ENCODE measurements at regions not wholly inside any gene's neighbourhood (a gene's known extent, or its start where the extent isn't known, plus 50 kb on each side); places are given as distances from the start of the nearest gene placed in this dataset.

DNA sequence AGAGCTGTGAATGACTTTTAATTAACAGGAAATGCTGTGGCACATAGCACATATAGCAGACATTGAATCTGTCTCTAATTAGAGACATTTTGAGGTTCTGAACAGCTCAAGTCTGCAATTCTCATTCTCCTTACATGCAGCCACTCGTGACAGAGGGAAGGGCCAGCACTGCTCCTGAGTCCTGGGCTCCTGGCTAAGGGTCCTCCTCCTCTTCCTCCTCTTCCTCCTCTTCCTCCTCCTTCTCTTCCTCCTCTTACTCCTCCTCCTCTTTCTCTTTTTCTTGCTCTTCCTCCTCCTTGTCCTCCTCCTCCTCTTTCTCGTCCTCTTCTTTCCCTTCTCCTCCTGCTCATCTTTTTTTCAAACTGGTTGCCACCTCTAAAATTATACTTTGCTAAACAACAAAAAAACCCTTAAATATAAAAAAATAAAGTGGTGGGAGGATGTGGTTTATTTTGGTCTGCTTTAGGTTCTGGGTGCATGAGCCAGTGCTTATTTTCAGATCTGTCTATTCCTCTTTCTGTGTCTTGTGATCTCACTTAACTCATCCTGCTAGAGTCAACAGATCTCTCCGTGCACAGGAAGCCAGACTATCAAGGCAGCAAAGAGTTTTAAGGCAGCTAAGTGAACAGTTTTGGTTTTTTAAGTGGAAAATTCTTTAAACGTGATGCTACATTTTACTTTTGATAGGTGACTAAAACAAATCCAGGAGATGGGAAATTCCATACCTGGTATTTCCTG lies 159.3 kb downstream of the CD83 start:
- Mint-ChIP-seq H3K4me3 (ENCODE audit: unreplicated experiment) (no peak overlapping the region), H3K27me3 (ENCODE audit: insufficient read depth, unreplicated experiment) (no peaks in the 10 kb centered on the region), H3K36me3 (ENCODE audit: insufficient read depth, unreplicated experiment) (no peaks in the 10 kb centered on the region), H3K4me1 (ENCODE audit: low read depth, unreplicated experiment) (no peaks in the 10 kb centered on the region), H3K27ac (ENCODE audit: unreplicated experiment) (no peak overlapping the region), H3K9me3 (ENCODE audit: unreplicated experiment) (peaks cover 20% of the 10 kb centered on the region)
- Histone ChIP-seq H3K36me3 (ENCODE audit: control insufficient read depth, insufficient read depth, low read length) (no peaks in the 10 kb centered on the region), H3K4me3 (ENCODE audit: low read depth, low read length) (no peak overlapping the region), H3K27me3 (replicated peaks; ENCODE audit: control insufficient read depth, insufficient read depth, low read length) (no peaks in the 10 kb centered on the region), H3K9me3 (peaks cover 16% of the 10 kb centered on the region), H3K4me1 (no peaks in the 10 kb centered on the region)
- CTCF ChIA-PET = no interaction called here
- TF ChIP-seq, protein P1, sequence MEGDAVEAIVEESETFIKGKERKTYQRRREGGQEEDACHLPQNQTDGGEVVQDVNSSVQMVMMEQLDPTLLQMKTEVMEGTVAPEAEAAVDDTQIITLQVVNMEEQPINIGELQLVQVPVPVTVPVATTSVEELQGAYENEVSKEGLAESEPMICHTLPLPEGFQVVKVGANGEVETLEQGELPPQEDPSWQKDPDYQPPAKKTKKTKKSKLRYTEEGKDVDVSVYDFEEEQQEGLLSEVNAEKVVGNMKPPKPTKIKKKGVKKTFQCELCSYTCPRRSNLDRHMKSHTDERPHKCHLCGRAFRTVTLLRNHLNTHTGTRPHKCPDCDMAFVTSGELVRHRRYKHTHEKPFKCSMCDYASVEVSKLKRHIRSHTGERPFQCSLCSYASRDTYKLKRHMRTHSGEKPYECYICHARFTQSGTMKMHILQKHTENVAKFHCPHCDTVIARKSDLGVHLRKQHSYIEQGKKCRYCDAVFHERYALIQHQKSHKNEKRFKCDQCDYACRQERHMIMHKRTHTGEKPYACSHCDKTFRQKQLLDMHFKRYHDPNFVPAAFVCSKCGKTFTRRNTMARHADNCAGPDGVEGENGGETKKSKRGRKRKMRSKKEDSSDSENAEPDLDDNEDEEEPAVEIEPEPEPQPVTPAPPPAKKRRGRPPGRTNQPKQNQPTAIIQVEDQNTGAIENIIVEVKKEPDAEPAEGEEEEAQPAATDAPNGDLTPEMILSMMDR (IDR thresholded peaks at IDR 0.05; ENCODE audit: insufficient read depth in 1 of 2, low read depth in 1 of 2, low read length in 1 of 2, severe bottlenecking in 1 of 2, unreplicated experiment in 1 of 2) = no peak
- POLR2A ChIA-PET = no interaction called here
- BruUV-seq (replicated peaks) = no TSS peak
- DNase-seq = no peak
- intact Hi-C loops (cut with micrococcal nuclease; ENCODE audit: unreplicated experiment) = no loop called here

DNA sequence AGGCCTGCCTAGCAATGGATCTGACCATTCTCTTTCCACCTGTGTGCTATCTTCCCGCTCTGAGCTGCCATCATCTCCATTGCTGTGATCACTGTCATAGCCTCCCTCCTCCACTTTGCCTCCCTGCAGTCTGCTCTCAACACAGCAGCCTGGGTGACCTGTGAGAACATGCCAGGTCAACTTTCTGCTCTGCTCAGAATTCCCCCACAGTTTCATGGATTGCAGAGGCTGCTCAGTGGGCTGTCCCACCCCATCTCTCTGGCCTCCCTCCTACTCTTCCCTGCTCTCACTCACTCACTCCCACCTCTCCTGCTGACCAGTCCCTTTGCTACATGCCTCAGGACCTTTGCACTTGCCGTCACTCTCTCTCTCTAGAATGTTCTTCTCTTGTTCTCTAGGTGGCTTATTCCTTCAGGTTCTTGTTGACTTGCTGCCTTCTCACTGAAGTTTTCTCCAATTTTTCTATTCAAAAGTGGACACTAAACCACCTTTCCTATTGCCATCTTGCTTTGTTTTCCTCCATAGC lies 159.9 kb downstream of the CD83 start:
- CTCF ChIA-PET = no interaction called here

DNA sequence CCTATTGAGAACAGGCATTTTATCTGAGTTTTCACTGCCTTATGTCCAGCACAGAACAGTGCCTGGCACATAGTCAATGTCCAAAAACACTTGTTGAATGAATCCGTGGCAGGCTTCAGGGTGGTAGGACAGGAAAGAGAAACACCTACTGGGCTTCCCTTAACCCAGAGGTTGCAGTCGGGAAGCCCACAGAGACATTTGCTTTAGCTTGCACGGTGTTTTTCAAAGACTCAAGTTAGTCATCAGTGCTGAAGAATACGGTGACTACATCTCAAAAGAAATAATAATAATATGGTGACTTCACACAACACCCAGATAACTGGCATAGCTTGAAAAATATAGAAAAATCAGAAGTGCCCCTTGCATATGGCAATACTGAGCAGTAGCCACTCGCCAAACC lies 160.4 kb downstream of the CD83 start:
- POLR2A ChIA-PET = no interaction called here
- CTCF ChIA-PET = no interaction called here
- Mint-ChIP-seq H3K27me3 (ENCODE audit: insufficient read depth, unreplicated experiment) (no peaks in the 10 kb centered on the region), H3K27ac (ENCODE audit: unreplicated experiment) (no peak overlapping the region), H3K4me1 (ENCODE audit: low read depth, unreplicated experiment) (peaks cover 1% of the 10 kb centered on the region), H3K9me3 (ENCODE audit: unreplicated experiment) (peaks cover 20% of the 10 kb centered on the region), H3K4me3 (ENCODE audit: unreplicated experiment) (no peak overlapping the region), H3K36me3 (ENCODE audit: insufficient read depth, unreplicated experiment) (no peaks in the 10 kb centered on the region)
- no peak for DNase-seq
- Histone ChIP-seq H3K4me1 (no peaks in the 10 kb centered on the region; the same call in 1 of the 2 replicates), H3K9me3 (peaks cover 5% of the 10 kb centered on the region), H3K27me3 (replicated peaks; ENCODE audit: control insufficient read depth, insufficient read depth, low read length) (no peaks in the 10 kb centered on the region), H3K4me3 (ENCODE audit: low read depth, low read length) (no peak overlapping the region), H3K36me3 (ENCODE audit: control insufficient read depth, insufficient read depth, low read length) (no peaks in the 10 kb centered on the region)
- intact Hi-C loops (cut with micrococcal nuclease; ENCODE audit: unreplicated experiment) = no loop called here
- no TSS peak for BruUV-seq (replicated peaks)
- TF ChIP-seq, protein P1 (IDR thresholded peaks at IDR 0.05; ENCODE audit: insufficient read depth in 1 of 2, low read depth in 1 of 2, low read length in 1 of 2, severe bottlenecking in 1 of 2, unreplicated experiment in 1 of 2) = no peak

More for the DNA sequence above, 159.9 kb downstream of the CD83 start:
- H3K4me1 Mint-ChIP-seq (ENCODE audit: low read depth, unreplicated experiment) = no peaks in the 10 kb centered on the region
- H3K4me3 Mint-ChIP-seq (ENCODE audit: unreplicated experiment) = no peak overlapping the region
- Histone ChIP-seq H3K4me3 (ENCODE audit: low read depth, low read length) (no peak overlapping the region), H3K4me1 (no peaks in the 10 kb centered on the region), H3K27me3 (replicated peaks; ENCODE audit: control insufficient read depth, insufficient read depth, low read length) (no peaks in the 10 kb centered on the region), H3K9me3 (peaks cover 10% of the 10 kb centered on the region), H3K36me3 (ENCODE audit: control insufficient read depth, insufficient read depth, low read length) (no peaks in the 10 kb centered on the region)
- POLR2A ChIA-PET = no interaction called here
- DNase-seq = no peak
- H3K9me3 Mint-ChIP-seq (ENCODE audit: unreplicated experiment) = peaks cover 20% of the 10 kb centered on the region
- no peaks in the 10 kb centered on the region for H3K36me3 Mint-ChIP-seq (ENCODE audit: insufficient read depth, unreplicated experiment)
- intact Hi-C loops (cut with micrococcal nuclease; ENCODE audit: unreplicated experiment) = no loop called here
- BruUV-seq (replicated peaks) = no TSS peak
- TF ChIP-seq, protein P1 (IDR thresholded peaks at IDR 0.05; ENCODE audit: insufficient read depth in 1 of 2, low read depth in 1 of 2, low read length in 1 of 2, severe bottlenecking in 1 of 2, unreplicated experiment in 1 of 2) = no peak
- H3K27ac Mint-ChIP-seq (ENCODE audit: unreplicated experiment) = no peak overlapping the region
- no peaks in the 10 kb centered on the region for H3K27me3 Mint-ChIP-seq (ENCODE audit: insufficient read depth, unreplicated experiment)

Measured in Caco-2 (cell line).